DMS79 treated with DMSO at 0.1 percent for 48 hours (cell line): ENCODE measurements at regions not wholly inside any gene's neighbourhood (a gene's known extent, or its start where the extent isn't known, plus 50 kb on each side); places are given as distances from the start of the nearest gene placed in this dataset.
"Not testable (repeated sequence)": the region's sequence is repeated elsewhere in the genome, so short reads cannot be mapped to it uniquely, and the experiment has no call there.

Experiments used
- DNase-seq: peaks from one replicate; lab custom pipeline; 2025; lab: John Stamatoyannopoulos, UW

DNA sequence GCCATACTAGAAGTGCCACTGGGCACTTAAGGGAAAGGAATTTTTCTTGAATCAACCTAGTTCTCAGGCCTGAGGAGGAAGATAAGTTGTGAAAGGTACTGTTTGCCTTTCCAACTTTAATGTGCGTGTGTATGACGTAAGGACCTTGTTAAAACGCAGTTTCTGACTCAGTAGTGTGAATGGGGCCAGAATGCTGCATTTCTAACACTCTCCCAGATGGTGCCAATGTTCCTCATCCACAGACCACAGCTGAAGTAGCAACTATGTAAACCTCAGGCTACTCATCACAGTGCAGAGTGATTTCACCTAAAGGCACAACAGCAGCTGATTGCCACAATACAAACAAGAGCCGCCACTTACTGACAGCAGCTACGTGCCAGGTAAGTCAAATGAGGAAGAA is 103.6 kb downstream of the OTOL1 start:
- no peak for DNase-seq

DNA sequence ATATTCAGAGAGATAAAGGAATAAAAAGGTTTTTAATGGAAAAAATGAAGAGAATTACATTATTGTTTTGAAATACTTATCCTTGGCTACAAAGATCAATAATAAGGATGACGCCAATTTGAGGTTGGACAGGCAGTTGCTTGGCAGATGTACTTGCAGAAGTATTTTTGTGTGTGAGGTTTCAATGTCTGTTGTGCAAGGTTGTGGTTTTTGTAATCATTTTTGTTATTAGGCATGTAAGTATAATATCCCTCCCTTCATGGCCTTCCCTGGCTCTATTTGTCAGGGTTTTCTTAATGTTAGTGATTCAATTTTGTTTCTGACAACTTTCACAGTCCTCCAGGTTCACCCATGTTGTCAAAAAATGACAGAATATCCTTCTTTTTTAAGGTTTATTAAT is 105.9 kb downstream of the OTOL1 start:
- no peak for DNase-seq

DNA sequence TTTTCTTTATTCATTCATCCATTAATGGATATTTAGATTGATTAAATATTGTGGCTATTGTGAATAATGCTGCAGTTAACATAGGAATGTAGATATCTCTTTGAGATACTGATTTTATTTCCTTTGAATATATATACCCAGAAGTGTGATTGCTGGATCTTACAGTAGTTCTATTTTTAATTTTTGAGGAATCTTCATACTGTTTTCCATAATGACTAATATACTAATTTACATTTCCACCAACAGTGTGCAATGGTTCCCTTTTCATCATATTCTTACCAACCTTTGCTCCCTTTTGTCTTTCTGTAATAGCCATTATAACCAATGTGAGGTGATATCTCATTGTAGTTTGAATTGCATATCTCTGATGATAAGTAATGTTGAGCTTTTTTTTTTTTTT is 106.3 kb downstream of the OTOL1 start:
- DNase-seq, result no peak

DNA sequence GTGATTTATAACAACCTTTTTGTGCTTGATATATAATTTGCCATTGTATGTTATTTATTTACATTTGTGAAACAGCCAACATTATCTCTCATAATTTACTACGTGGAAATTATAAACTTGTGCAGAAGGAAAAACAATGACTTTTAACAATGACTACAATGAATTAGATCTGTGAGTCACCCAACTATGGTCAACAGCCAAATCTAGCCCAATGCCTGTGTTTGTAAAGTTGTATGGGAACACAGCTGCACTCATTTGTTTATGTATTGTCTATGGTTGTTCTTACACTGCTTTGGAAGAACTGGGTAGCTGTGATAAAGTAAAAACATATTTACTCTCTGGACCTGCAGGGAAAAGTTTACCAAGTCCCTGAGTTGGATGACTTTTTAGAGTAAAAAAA is 110.4 kb downstream of the OTOL1 start:
- DNase-seq, result no peak

- DNase-seq, result no peak
Observed at GRCh38 chr3:161619351-161619750, 122.7 kb downstream of the OTOL1 start.

- no peak for DNase-seq
Observed at GRCh38 chr3:161630794-161631193, 134.2 kb downstream of the OTOL1 start.

DNA sequence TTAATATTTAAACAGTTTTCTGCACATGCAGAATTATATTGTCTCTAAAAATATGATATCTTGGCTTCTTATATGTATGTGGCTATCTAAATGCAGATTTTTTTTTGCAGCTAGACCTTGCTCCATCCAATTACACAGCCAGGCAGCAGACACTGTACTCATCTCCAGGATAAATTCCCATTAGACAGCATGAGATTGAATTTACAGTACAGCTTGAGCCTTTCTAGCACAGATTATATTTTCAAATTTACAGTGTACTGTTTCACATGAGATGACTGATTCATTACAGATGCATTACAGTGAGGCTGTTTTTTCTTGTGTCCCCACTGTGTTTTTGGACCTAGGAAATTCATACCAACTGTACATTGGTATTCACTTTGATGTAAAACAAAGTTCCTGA is 134.9 kb downstream of the OTOL1 start:
- DNase-seq, result no peak

GRCh38 chr3:161637559-161637958 is 141.0 kb downstream of the OTOL1 start:
- DNase-seq, result no peak

- DNase-seq, result not testable (repeated sequence)
Observed at GRCh38 chr3:161639095-161639494, 142.5 kb downstream of the OTOL1 start.

GRCh38 chr3:161640181-161640580 is 143.6 kb downstream of the OTOL1 start:
- no peak for DNase-seq

- no peak for DNase-seq
Observed at GRCh38 chr3:161641287-161641686, 144.7 kb downstream of the OTOL1 start.

DNA sequence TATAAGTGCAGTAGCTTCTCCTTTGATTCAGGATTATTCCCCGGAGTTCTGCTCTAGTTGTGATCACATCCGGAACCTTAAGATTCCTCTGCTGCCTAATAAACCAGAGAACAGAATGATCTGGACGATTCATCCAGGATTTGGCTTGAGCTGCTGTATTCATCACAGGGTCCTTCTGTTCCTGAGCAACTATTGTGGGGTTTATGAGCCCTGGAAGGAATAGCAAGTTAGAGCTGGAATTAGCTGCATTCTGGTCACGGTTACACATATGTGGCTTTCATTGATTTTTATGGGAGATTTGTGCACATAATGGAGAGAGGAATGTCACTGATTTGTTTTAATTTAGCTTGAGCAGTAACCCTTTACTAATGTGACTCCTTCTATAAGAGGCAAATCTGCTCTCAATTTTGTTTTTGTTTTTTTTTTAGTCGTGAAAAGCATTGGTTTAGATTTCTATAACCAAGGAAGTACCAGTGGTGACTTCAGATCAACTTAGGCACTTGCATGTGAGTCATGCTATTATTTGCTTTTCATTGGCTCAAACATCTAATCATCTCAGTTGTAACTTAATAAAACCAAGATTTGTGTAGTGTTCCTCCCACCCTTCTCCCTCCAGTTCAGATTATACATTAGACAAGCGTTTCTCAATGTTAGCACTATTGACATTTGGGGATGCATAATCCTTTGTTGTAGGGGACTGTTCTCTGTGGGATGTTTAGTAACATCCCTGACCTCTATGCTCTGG is 148.5 kb downstream of the OTOL1 start:
- DNase-seq, result no peak

- no peak for DNase-seq
Observed at GRCh38 chr3:161647936-161648470, 151.4 kb downstream of the OTOL1 start.

DNA sequence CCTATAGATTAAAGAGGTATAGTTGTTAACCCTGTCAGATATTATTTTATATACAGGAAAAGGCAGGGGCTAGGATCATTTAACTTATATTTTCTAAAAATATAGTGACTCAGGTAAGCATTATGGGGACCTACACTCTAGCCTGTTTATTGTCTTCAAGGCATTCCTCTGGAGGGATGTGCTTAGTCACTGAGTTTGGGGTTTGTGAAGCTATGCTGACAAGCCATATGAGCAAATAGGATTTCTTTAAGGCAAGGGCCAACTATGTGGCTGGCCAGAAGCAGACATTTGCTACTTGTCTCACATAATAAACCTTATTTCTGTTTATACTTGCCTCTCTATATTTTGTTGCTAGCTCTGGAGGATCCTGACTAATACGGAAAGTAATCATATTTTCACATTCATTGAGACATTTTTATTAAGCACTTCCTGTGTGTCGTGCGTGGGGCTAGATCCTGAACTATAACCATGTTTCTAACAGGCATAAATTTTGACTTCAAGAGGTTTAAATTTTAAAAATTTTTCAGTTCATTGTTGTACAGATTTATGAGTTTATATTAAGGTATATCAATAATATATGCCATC is 153.4 kb downstream of the OTOL1 start:
- no peak for DNase-seq

- no peak for DNase-seq
Observed at GRCh38 chr3:161657786-161658185, 161.2 kb downstream of the OTOL1 start.

DNA sequence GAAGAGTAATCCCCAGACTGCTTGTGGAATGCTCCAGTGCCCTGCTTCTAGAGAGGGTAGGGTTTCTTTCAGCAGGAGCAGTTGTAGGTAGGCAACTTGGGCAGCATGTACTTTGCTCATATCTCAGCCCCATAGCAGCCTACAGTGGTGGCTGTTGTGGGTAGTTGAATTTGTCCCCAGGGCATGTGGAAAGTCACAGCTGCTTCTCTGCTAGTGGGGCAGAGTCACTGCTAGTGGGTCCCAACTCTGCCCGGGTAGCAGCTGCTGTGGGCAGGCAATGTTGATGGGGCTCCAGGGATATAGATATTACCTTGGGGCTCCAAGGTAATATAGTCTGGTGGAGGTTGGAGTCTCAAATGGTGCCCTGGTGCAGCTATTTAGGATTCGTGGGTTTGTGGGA is 174.5 kb downstream of the OTOL1 start:
- DNase-seq, result no peak

GRCh38 chr3:161672478-161672877 is 175.9 kb downstream of the OTOL1 start:
- DNase-seq, result no peak

DNA sequence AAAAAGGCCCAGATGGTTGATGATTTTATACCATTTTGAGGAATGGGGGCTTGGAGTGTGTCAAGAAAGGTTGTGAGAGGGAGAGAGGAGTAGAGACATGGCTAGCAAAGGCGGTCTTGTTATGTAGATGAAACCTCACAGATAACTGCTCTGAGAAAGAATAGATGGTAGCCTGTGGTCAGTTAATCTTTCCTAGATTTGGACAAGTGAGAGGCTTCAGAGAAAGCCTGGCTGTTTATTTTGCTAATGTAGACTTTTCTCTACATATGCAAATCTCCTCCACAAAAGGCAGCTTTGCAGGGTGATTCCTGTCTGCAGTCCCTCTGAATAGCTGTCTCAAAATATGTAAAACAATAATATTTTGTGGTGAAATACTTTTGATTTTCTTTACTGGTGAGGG is 177.3 kb downstream of the OTOL1 start:
- DNase-seq, result no peak

DNA sequence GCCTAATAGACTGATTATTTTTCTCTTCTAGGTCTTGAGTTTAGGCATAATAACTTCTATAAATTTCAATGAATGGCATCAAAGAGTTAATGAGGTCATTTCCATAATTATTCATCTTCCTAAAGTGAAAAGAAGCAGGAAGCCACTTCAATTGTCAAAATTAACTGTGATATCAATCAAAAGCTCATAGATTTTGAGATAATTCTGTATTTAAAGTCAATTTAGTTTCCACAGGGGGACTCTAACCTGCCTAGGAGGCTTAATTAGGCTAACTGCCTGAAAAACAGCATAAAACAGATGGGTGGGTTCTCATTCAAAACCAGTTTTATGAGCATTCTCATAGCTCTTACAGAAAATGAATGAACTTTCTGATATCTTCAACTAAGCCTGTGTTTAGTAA is 177.8 kb downstream of the OTOL1 start:
- DNase-seq, result no peak

DNA sequence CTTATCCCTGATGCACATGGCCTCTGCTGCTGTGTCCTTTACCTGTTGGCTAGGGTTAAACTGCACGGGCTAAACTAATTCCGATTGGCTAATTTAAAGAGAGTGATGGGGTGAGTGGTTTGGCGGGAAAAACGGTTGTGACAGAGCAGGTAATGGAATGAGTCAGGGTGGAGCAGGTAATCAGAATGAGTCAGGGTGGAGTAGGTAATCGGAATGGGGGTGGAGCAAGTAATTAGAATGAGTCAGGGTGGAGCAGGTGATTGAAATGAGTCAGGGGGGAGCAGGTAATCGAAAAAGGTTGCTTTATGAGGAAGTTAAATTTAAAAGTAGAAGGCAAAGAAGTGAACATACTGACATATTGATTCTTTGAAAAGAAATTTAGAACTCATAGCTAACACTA is 185.2 kb downstream of the OTOL1 start:
- not testable (repeated sequence) for DNase-seq

- DNase-seq, result no peak
Observed at GRCh38 chr3:161682715-161683114, 186.1 kb downstream of the OTOL1 start.

DNA sequence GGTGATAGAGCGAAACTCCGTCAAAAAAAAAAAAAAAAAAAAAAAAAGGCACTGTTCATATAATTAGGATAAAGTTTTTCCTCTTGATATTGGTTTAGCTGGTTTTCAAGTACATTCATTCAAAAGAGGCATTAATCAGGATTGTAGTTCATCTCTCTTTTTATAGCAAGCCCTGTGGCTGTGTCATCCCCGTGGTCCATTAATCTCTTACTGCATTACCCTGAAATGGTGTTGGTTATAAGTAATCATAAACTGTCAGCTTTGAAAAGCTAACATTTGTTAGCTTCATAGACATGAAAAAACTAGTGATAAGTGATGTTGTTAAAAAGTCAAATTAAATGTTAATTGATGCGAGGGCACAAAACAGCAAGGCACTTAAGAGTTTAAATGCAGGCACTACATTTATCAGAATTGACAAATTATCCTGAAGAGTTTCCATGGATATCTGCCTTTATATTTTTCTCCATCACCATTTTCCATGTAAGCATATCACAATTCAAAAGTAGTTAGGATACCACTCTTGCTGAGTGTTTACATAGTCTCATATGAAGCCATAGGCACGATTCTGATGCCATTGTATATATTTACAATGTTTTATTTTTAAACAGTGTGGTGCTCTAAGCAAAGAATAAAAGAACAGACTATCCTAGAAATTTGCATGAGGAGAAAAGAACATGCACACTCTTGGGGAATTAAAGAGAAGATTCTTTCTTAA is 193.1 kb downstream of the OTOL1 start:
- no peak for DNase-seq

GRCh38 chr3:161690299-161690620 is 193.7 kb downstream of the OTOL1 start:
- DNase-seq, result no peak
